ENCODE measurements at regions not wholly inside any gene's neighbourhood (a gene's known extent, or its start where the extent isn't known, plus 50 kb on each side); places are given as distances from the start of the nearest gene placed in this dataset.

GRCh38 chr7:81606078-81606863 is 163.6 kb downstream of the HGF start:
- DNase-seq (ENCODE audit: low read depth in 2 of 2) = no peak

DNA sequence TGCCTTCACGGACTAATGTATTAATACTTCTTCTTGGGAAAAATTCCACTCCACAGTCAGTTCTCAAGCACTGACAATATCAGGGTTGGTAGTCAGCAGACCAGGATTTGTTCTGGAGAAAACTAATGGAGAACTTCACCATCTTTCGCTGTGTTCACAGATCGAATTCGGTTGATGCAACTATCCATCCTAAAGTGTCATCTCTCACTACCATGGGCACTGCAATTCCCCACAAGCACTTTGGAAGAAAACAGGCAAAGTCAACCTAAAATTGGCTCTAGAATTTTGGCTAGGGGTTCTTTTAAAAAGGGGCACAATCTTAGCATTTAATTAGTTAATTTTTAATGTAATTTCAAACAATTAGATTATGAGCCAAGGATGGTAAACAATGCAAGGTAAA is 164.4 kb downstream of the HGF start:
- no peak for DNase-seq (ENCODE audit: low read depth in 2 of 2)

DNA sequence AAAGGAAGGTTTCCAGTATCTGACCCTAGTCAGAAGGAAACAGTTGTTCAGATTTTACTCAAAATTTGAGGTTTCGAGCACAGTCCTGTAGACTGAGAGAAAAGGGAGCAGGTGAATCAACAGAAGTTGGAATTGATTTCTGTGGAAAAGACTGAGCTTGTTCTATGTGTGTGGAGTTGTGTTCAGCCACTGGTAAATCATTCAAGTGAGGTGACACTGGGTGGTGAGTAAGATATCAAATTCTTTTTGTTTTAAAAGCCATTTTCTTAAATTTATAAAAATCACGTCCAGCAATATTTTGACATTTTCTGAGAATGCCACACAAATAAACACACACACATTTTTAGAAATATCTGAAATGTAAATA is 165.1 kb downstream of the HGF start:
- no peak for DNase-seq (ENCODE audit: low read depth in 2 of 2)

DNA sequence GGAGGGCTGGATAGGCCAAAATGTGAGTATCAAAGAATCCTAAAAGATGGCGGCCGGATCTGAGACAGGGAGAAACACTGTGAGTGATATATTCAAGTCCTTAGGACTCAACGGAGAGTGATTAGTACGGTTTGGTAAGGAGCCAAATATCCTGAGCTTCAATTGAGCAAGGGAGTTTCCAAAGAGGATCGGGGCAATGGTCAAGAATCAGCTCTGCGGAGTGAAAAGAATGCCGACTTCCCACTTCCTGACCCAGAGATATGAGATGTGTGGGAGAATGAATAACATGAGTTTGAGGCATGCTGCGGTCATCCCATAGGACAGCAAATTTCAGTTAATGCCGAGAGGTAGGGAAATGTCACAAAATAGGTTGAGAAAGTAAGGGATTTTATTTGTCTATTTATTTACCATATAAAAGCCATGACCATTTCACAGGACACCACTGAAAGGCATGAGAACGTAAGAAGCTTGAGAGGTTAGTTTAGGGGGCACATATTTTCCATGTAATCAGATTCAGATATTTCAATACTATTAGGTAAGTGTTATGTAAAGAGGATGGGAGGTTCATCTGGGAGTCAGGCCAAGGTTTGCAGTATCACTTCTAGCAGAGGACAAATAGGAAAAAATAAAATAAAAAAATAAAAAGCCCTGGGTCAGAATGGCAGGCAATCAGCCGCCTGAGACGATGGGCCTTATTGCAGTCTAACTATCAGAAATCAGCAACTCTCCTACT is 165.6 kb downstream of the HGF start:
- DNase-seq (ENCODE audit: low read depth in 2 of 2) = no peak

- DNase-seq (ENCODE audit: low read depth in 2 of 2) = no peak
Measured at GRCh38 chr7:81600608-81601007, 169.2 kb downstream of the HGF start.

DNA sequence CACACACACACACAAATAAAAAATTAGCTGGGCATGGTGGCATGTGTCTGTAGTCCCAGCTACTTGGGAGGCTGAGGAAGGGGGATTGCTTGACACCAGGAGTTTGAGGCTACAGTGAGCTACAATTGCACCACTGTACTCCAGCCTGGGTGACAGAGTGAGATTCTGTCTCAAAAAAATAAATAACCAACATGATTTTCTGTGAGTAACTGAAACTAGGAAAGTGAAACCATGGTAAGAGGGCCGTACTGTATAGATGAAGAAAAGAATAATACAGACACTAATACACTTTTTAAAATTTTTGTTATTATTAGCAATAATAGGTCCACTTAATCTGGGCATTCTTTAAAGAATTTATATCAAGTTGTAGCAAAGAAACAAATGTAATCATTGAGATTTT is 170.9 kb downstream of the HGF start:
- no peak for DNase-seq (ENCODE audit: low read depth in 2 of 2)

- DNase-seq (ENCODE audit: low read depth in 2 of 2) = no peak
Measured at GRCh38 chr7:81594767-81595166, 175.1 kb downstream of the HGF start.

- no peak for DNase-seq (ENCODE audit: low read depth in 2 of 2)
Measured at GRCh38 chr7:81590131-81590530, 179.7 kb downstream of the HGF start.

DNA sequence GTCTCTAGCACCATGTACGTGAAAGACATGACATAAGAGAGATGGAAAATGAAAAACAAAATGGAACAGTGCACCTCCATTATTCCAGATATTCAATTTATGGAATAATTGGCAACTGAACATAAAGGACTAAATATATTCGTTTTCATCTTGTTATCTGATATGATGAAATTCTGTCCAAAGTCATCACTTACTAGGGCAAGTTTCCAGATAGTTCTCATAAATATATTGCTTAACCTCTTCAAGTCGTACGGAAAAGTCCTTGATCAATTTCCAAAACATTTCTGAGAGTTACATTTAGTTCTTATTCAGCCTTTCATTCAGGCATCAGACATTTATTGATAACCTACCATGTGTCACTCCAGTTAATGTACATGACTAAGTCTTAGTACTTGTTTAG is 185.2 kb downstream of the HGF start:
- DNase-seq (ENCODE audit: low read depth in 2 of 2) = no peak

DNA sequence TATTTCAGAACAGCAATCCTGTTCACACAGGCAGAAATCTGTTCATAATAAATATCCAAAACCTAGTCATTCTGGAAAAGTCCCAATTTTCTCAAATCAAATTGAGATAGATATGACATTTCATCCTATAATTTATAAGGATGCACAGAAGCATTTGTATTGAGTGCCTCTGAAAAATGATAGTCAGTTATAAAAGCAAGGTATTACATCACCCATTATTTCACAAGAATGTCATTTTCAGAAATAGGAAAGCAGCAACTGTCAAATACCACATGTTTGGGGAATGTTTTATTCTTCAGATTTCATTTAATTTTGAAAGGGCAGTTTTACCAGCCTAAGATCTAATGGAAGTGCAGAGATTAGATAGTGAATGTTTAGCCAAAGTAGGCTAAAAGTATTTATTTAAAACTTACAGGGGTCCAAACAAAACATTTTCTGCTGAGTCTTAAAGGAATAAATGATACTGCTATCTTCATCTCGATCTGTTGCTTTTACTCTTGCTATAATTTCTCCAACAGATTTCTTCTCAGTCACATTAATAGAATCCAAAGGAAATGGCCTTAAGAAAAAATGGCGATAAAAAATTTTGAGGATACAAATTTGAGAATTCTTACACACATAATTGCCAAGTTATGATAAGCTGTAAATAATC is 185.8 kb downstream of the HGF start:
- no peak for DNase-seq (ENCODE audit: low read depth in 2 of 2)

DNA sequence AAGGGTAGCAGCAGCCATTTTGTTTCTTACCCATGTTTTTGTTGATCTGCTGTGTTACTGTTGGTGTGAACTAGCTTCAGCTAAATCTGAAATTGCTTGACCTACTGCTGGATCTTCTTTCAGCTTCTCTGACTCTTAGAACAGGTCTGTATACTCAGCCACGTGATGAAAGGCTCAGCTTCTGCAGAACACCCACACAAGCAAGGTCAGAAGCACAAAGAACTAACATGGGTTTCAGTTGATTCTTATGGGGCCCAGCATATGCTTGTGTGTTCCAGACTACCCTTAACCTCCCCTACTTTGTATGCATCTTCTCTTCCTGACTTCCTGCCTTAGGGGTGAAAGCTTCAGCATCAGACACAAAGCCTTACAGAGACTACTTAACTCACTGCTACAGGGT is 186.8 kb downstream of the HGF start:
- DNase-seq (ENCODE audit: low read depth in 2 of 2) = no peak

- DNase-seq (ENCODE audit: low read depth in 2 of 2) = no peak
Measured at GRCh38 chr7:81577642-81578340, 192.1 kb downstream of the HGF start.

DNA sequence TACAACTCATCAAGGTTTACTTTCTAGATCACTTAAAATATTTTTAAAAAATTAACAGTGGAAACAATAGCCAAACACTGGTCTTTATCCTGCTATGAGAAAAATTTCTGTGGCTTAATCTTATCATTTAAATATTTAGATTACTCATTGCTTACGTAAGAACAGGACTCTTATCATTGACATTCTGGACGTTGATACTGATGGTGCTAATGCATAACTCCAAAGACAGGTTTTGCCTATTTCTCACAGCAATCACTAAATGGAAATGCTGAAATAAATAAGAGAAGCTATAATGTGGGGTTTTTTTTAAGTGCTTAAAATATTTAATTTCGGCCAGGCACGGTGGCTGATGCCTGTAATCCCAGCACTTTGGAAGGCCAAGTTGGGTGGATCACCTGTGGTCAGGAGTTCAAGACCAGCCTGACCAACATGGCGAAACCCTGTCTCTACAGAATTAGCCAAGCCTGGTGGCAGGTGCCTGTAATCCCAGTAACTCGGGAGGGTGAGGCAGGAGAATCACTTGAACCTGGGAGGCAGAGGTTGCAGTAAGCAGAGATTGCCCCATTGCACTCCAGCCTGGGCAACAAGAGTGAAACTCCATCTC is 195.0 kb downstream of the HGF start:
- no peak for DNase-seq (ENCODE audit: low read depth in 2 of 2)

GRCh38 chr7:81573932-81574331 is 195.9 kb downstream of the HGF start:
- no peak for DNase-seq (ENCODE audit: low read depth in 2 of 2)

GRCh38 chr7:81573128-81573527 is 196.7 kb downstream of the HGF start:
- DNase-seq (ENCODE audit: low read depth in 2 of 2) = no peak

- DNase-seq (ENCODE audit: low read depth in 2 of 2) = no peak
Measured at GRCh38 chr7:81562581-81562980, 207.3 kb downstream of the HGF start.

- no peak for DNase-seq (ENCODE audit: low read depth in 2 of 2)
Measured at GRCh38 chr7:81560708-81561107, 209.1 kb downstream of the HGF start.

GRCh38 chr7:81549484-81550016 is 220.3 kb downstream of the HGF start:
- no peak for DNase-seq (ENCODE audit: low read depth in 2 of 2)

- DNase-seq (ENCODE audit: low read depth in 2 of 2) = no peak
Measured at GRCh38 chr7:81534996-81535395, 234.9 kb downstream of the HGF start.

DNA sequence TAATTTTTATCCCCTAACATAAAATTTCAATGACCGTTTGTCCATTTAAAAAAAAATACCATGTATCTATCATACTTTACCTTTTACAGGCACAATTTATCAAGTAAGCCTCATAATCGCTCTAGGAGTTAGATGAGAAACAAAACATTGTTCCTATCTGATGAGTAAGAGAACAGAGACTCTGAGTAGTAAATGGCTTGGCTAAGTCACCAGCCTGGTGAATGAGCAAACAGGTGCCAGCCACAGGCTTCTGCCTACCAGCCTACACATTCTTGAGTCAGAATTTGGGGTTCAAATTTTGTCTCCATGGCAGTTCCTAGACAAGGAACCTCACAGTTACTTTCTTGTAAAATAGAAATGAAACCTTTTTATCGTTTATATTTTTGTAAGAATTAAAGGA is 235.4 kb downstream of the HGF start:
- no peak for DNase-seq (ENCODE audit: low read depth in 2 of 2)

DNA sequence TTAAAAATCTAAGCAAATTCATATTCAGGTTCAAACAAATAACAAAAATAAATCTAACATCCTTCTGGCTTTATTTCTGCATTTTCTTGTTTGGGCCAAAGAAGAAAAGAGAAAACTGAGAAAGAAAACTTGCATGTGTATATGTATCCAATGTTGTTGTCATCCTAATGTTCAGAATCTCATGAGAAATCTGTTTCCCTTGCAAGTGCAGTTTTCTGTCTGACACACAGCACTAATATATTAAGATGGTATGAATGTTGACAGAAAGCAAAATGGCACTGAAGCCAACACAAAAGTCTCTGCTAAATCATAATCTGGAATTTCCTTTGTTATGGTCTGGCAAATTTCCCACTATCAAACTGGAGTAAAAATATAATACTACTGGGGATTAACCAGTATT is 235.9 kb downstream of the HGF start:
- no peak for DNase-seq (ENCODE audit: low read depth in 2 of 2)

DNA sequence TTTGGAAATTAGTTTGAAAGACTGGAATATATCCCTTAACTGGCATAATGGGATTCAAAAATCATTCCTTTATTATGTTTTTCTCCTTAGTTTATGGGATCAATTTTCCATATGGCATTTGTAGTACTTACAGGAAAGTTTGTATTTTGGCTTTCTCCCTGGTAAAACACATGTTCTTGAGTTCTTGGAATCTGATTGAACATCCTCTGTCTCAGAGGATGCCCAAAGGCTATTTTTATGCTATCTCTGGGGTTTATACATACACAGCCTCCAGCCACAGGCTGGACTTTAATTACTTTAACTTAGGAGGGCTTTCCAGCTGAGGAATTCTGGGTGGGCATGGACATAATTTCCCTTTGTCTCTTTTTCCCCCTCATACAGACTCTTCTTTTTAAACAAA is 236.4 kb downstream of the HGF start:
- no peak for DNase-seq (ENCODE audit: low read depth in 2 of 2)
